H9 (cell line): ENCODE measurements at regions not wholly inside any gene's neighbourhood (a gene's known extent, or its start where the extent isn't known, plus 50 kb on each side); places are given as distances from the start of the nearest gene placed in this dataset.

Source experiments
- DNase-seq: peaks from one replicate; pipeline ENCODE4 v3.0.0-alpha.2; 2017
- H2AFZ ChIP-seq: one replicate; pipeline ENCODE4 v1.6.1; 2013; ENCODE audit warnings: mild to moderate bottlenecking, low read length, control low read depth, moderate library complexity
- H2AK5ac ChIP-seq: 2 replicates; pipeline ENCODE4 v1.6.1; 2013; ENCODE audit warnings: low read length, control low read depth, mixed read lengths; ENCODE audit not compliant: insufficient read length
- H2BK120ac ChIP-seq: one replicate; pipeline ENCODE4 v1.6.1; 2013; ENCODE audit warnings: low read depth, mild to moderate bottlenecking, low read length, control low read depth, inconsistent platforms; ENCODE audit not compliant: poor library complexity, severe bottlenecking
- H2BK12ac ChIP-seq: 2 replicates; pipeline ENCODE4 v1.6.1; 2013; ENCODE audit warnings: low read length, control low read depth, mixed read lengths, low read depth; ENCODE audit not compliant: insufficient read length
- H2BK15ac ChIP-seq: 2 replicates; pipeline ENCODE4 v1.6.1; 2013; ENCODE audit warnings: low read depth, low read length, control low read depth
- H2BK20ac ChIP-seq: one replicate; pipeline ENCODE4 v1.6.1; 2013; ENCODE audit warnings: low read depth, mild to moderate bottlenecking, low read length, control low read depth, inconsistent platforms; ENCODE audit not compliant: poor library complexity, severe bottlenecking
- H2BK5ac ChIP-seq: 2 replicates; pipeline ENCODE4 v1.6.1; 2013; ENCODE audit warnings: low read length, control low read depth, mixed read lengths; ENCODE audit not compliant: insufficient read length
- H3K14ac ChIP-seq: 2 replicates; pipeline ENCODE4 v1.6.1; 2013; ENCODE audit warnings: low read length, control low read depth; ENCODE audit not compliant: insufficient read depth
- H3K18ac ChIP-seq: 2 replicates; pipeline ENCODE4 v1.6.1; 2013; ENCODE audit warnings: low read depth, mild to moderate bottlenecking, mixed read lengths, low read length, control low read depth; ENCODE audit not compliant: insufficient read length
- H3K23ac ChIP-seq: 2 replicates; pipeline ENCODE4 v1.6.1; 2013; ENCODE audit warnings: low read length, control low read depth, mixed read lengths, low read depth; ENCODE audit not compliant: insufficient read length
- H3K23me2 ChIP-seq: 2 replicates; pipeline ENCODE4 v1.6.1; 2013; ENCODE audit warnings: low read depth, mild to moderate bottlenecking, mixed read lengths, low read length, control low read depth; ENCODE audit not compliant: insufficient read length, poor library complexity, severe bottlenecking
- H3K27ac ChIP-seq: 2 replicates; pipeline ENCODE4 v1.5.1; 2013; ENCODE audit warnings: low read length, control low read depth, mixed read lengths, low read depth; ENCODE audit not compliant: insufficient read length
- H3K27me3 ChIP-seq: 2 replicates; pipeline ENCODE4 v1.6.1; 2013; ENCODE audit warnings: low read length, control low read depth, inconsistent platforms; ENCODE audit not compliant: insufficient read depth
- H3K4ac ChIP-seq: 2 replicates; pipeline ENCODE4 v1.6.1; 2013; ENCODE audit warnings: low read depth, mild to moderate bottlenecking, control low read depth, inconsistent platforms, low read length, moderate library complexity
- H3K4me1 ChIP-seq: 2 replicates; pipeline ENCODE4 v1.6.1; 2013; ENCODE audit warnings: low read length, control low read depth, inconsistent platforms; ENCODE audit not compliant: insufficient read depth
- H3K4me2 ChIP-seq: 2 replicates; pipeline ENCODE4 v1.6.1; 2013; ENCODE audit warnings: low read length, control low read depth, mixed read lengths; ENCODE audit not compliant: insufficient read length, insufficient read depth
- H3K56ac ChIP-seq: 2 replicates; pipeline ENCODE4 v1.6.1; 2013; ENCODE audit warnings: low read depth, mild to moderate bottlenecking, mixed read lengths, low read length, control low read depth; ENCODE audit not compliant: insufficient read length
- H3K79me1 ChIP-seq: 2 replicates; pipeline ENCODE4 v1.6.1; 2013; ENCODE audit warnings: low read depth, mild to moderate bottlenecking, moderate library complexity, low read length, control low read depth, inconsistent platforms; ENCODE audit not compliant: insufficient read depth, poor library complexity, severe bottlenecking
- H3K79me2 ChIP-seq: 2 replicates; pipeline ENCODE4 v1.6.1; 2013; ENCODE audit warnings: low read length, control low read depth, inconsistent platforms; ENCODE audit not compliant: insufficient read depth
- H3K9ac ChIP-seq: 2 replicates; pipeline ENCODE4 v1.6.1; 2013; ENCODE audit warnings: low read length, control low read depth, mixed read lengths; ENCODE audit not compliant: insufficient read length; ENCODE audit errors: extremely low read depth
- H3K9me3 ChIP-seq: one replicate; pipeline ENCODE4 v1.6.1; 2013; ENCODE audit warnings: low read depth, low read length, inconsistent platforms; ENCODE audit not compliant: control insufficient read depth
- H3T11ph ChIP-seq: one replicate; pipeline ENCODE4 v1.6.1; 2013; ENCODE audit warnings: mild to moderate bottlenecking, low read length, control low read depth, inconsistent platforms
- H4K20me1 ChIP-seq: one replicate; pipeline ENCODE4 v1.6.1; 2013; ENCODE audit not compliant: control insufficient read depth, insufficient read length, insufficient read depth
- H4K5ac ChIP-seq: 2 replicates; pipeline ENCODE4 v1.6.1; 2013; ENCODE audit warnings: low read depth, mild to moderate bottlenecking, mixed read lengths, low read length, control low read depth; ENCODE audit not compliant: insufficient read length
- H4K8ac ChIP-seq: replicated peaks from 2 replicates; pipeline ENCODE4 v1.6.1; 2013; ENCODE audit warnings: low read length, control low read depth, mixed read lengths, low read depth; ENCODE audit not compliant: insufficient read length
- H4K91ac ChIP-seq: 2 replicates; pipeline ENCODE4 v1.6.1; 2013; ENCODE audit warnings: low read depth, mild to moderate bottlenecking, moderate library complexity, mixed read lengths, low read length, control low read depth; ENCODE audit not compliant: insufficient read length
- H3K27ac Mint-ChIP-seq, 3 experiments: 2 replicates in 2 of 3; 3 replicates in 1 of 3; pipeline ENCODE4 v1.8.0; 2020 to 2021; ENCODE audit warnings: mixed read lengths in 3 of 3, mild to moderate bottlenecking in 1 of 3, moderate library complexity in 1 of 3
- H3K27me3 Mint-ChIP-seq: 2 replicates; pipeline ENCODE4 v1.8.0; 2021; ENCODE audit warnings: low read depth, mild to moderate bottlenecking, moderate library complexity, mixed read lengths
- H3K36me3 Mint-ChIP-seq, 3 experiments: 2 replicates in 2 of 3; 3 replicates in 1 of 3; pipeline ENCODE4 v1.8.0; 2020 to 2021; ENCODE audit warnings: low read depth in 3 of 3, mixed read lengths in 3 of 3; ENCODE audit not compliant: insufficient read depth in 1 of 3
- H3K4me1 Mint-ChIP-seq, 2 experiments: 2 replicates each; pipeline ENCODE4 v1.8.0; 2020; ENCODE audit warnings: mixed read lengths in 2 of 2
- H3K4me3 Mint-ChIP-seq, 2 experiments: 2 replicates in 1 of 2; 3 replicates in 1 of 2; pipeline ENCODE4 v1.8.0; 2020 to 2021; ENCODE audit warnings: mild to moderate bottlenecking in 2 of 2, mixed read lengths in 2 of 2, moderate library complexity in 1 of 2
- H3K9me3 Mint-ChIP-seq, 2 experiments: 2 replicates in 1 of 2; 3 replicates in 1 of 2; pipeline ENCODE4 v1.8.0; 2020; ENCODE audit warnings: mild to moderate bottlenecking in 2 of 2, mixed read lengths in 2 of 2, moderate library complexity in 1 of 2
- CTCF ChIP-seq: fragments of 200-600 bp; sonication (generic); conservative IDR thresholded peaks from 3 replicates; pipeline ENCODE4 v1.8.0; 2021; ENCODE audit warnings: antibody characterized with exemption, mild to moderate bottlenecking
- WGBS: extraction: QIAGEN DNeasy Blood & Tissue Kit; methylation state at CpG from one replicate; pipeline ENCODE4 v1.1.7; 2013; ENCODE audit warnings: missing lambda C conversion rate, low lambda C conversion rate, mixed read lengths; ENCODE audit not compliant: insufficient read length; ENCODE audit errors: extremely low coverage; 5-methylcytosine and 5-hydroxymethylcytosine counted together

- Histone ChIP-seq H2BK12ac (no peak overlapping the region), H3K56ac (no peak overlapping the region), H3K14ac (no peak overlapping the region), H2AFZ (no peak overlapping the region), H2BK5ac (no peak overlapping the region), H3K9ac (no peak overlapping the region), H3K23me2 (no peaks in the 10 kb centered on the region), H2BK15ac (no peak overlapping the region), H2BK120ac (no peak overlapping the region), H3K79me1 (no peaks in the 10 kb centered on the region), H3K18ac (no peak overlapping the region), H2AK5ac (no peak overlapping the region), H4K5ac (no peak overlapping the region), H4K91ac (no peak overlapping the region), H3K23ac (no peak overlapping the region), H3K4me2 (no peak overlapping the region), H3K79me2 (no peaks in the 10 kb centered on the region), H3K9me3 (no peaks in the 10 kb centered on the region), H3K4me1 (no peaks in the 10 kb centered on the region), H3K4ac (no peak overlapping the region), H4K8ac (no peak overlapping the region), H2BK20ac (no peak overlapping the region), H4K20me1 (no peaks in the 10 kb centered on the region), H3T11ph (no peak overlapping the region), H3K27ac (no peak overlapping the region), H3K27me3 (no peaks in the 10 kb centered on the region)
- no peak for DNase-seq
- WGBS, result no CpG with 5 or more reads among the region's 7 CpGs
- no peaks in the 10 kb centered on the region for H3K9me3 Mint-ChIP-seq
- TF ChIP-seq CTCF, result no peak
- no peak overlapping the region for H3K4me3 Mint-ChIP-seq
- peaks cover 14% of the 10 kb centered on the region for H3K27me3 Mint-ChIP-seq
- H3K36me3 Mint-ChIP-seq, result no peaks in the 10 kb centered on the region
- H3K4me1 Mint-ChIP-seq, result peaks cover 2% of the 10 kb centered on the region in 2 experiments; a peak in 2 of 4 replicates
- H3K27ac Mint-ChIP-seq, result no peak overlapping the region; a peak in 1 of 7 replicates
Measured at GRCh38 chr1:201602413-201603265, 63.7 kb downstream of the NAV1 start.
